ENCODE measurements at regions not wholly inside any gene's neighbourhood (a gene's known extent, or its start where the extent isn't known, plus 50 kb on each side); places are given as distances from the start of the nearest gene placed in this dataset.
"Not testable (repeated sequence)": the region's sequence is repeated elsewhere in the genome, so short reads cannot be mapped to it uniquely, and the experiment has no call there.

- TF ChIP-seq CTCF (IDR thresholded peaks at IDR 0.05) = no peak
- H3K4me3 ChIP-seq = no peak overlapping the region
- DNase-seq (ENCODE audit: low spot score) = no peak
These were observed 111.3 kb upstream of the GOLGA6L6 start for GRCh38 chr15:20652914-20653313.

GRCh38 chr15:20648402-20648975 lies 106.9 kb upstream of the GOLGA6L6 start:
- DNase-seq (ENCODE audit: low spot score); H3K4me3 ChIP-seq; H3K27ac ChIP-seq: not testable (repeated sequence)

More at GRCh38 chr15:20652914-20653313, 111.3 kb upstream of the GOLGA6L6 start:
- no peak overlapping the region for H3K27ac ChIP-seq

GRCh38 chr15:20646529-20647142 lies 105.0 kb upstream of the GOLGA6L6 start:
- no peak for DNase-seq (ENCODE audit: low spot score)
- no peak overlapping the region for H3K4me3 ChIP-seq
- no peak overlapping the region for H3K27ac ChIP-seq
- no peak for TF ChIP-seq CTCF (IDR thresholded peaks at IDR 0.05)

GRCh38 chr15:20645956-20646355 lies 104.4 kb upstream of the GOLGA6L6 start:
- Histone ChIP-seq H3K4me3 (no peak overlapping the region), H3K27ac (no peak overlapping the region)
- no peak for DNase-seq (ENCODE audit: low spot score)
- TF ChIP-seq CTCF (IDR thresholded peaks at IDR 0.05) = no peak

- no peak overlapping the region for H3K27ac ChIP-seq
These were observed 103.3 kb upstream of the GOLGA6L6 start for GRCh38 chr15:20644896-20645295.

GRCh38 chr15:20643829-20644425 lies 102.3 kb upstream of the GOLGA6L6 start:
- DNase-seq (ENCODE audit: low spot score) = no peak
- Histone ChIP-seq H3K27ac (no peak overlapping the region), H3K4me3 (no peak overlapping the region)
- TF ChIP-seq CTCF (IDR thresholded peaks at IDR 0.05) = no peak

More at GRCh38 chr15:20644896-20645295, 103.3 kb upstream of the GOLGA6L6 start:
- TF ChIP-seq CTCF (IDR thresholded peaks at IDR 0.05) = no peak
- no peak overlapping the region for H3K4me3 ChIP-seq
- DNase-seq (ENCODE audit: low spot score) = no peak

GRCh38 chr15:20643024-20643770 lies 101.6 kb upstream of the GOLGA6L6 start:
- no peak for TF ChIP-seq CTCF (IDR thresholded peaks at IDR 0.05)
- Histone ChIP-seq H3K4me3 (no peak overlapping the region), H3K27ac (no peak overlapping the region)
- no peak for DNase-seq (ENCODE audit: low spot score)
